ENCODE measurements at regions not wholly inside any gene's neighbourhood (a gene's known extent, or its start where the extent isn't known, plus 50 kb on each side); places are given as distances from the start of the nearest gene placed in this dataset.

- no peak for TF ChIP-seq CTCF (conservative IDR thresholded peaks at IDR 0.05; ENCODE audit: low read depth in 2 of 2)
- TF ChIP-seq POLR2AphosphoS5 (IDR thresholded peaks at IDR 0.05; ENCODE audit: low read depth), result no peak
- TF ChIP-seq EZH2 (IDR thresholded peaks at IDR 0.05; ENCODE audit: low read depth, unreplicated experiment), result no peak
- TF ChIP-seq NANOG (IDR thresholded peaks at IDR 0.05; ENCODE audit: borderline replicate concordance), result no peak
- no peak for TF ChIP-seq STAT1 (IDR thresholded peaks at IDR 0.05; ENCODE audit: unreplicated experiment)
- TF ChIP-seq CREB1 (CRISPR knock-in tag; IDR thresholded peaks at IDR 0.05; ENCODE audit: low read depth), result no peak
- no peak for TF ChIP-seq REST (IDR thresholded peaks at IDR 0.05; ENCODE audit: unreplicated experiment)
- TF ChIP-seq ZNF114 (CRISPR knock-in tag; IDR thresholded peaks at IDR 0.05), result no peak
- no peak for TF ChIP-seq EZH2phosphoT487 (IDR thresholded peaks at IDR 0.05; ENCODE audit: unreplicated experiment)
Measured at GRCh38 chr3:159852266-159852665, 136.4 kb upstream of the IL12A start.
